Peyer's patch (tissue), 4 donors: ENCODE measurements at regions not wholly inside any gene's neighbourhood (a gene's known extent, or its start where the extent isn't known, plus 50 kb on each side); places are given as distances from the start of the nearest gene placed in this dataset.

Experiments
- DNase-seq, 3 donors: peaks; one replicate each; pipeline ENCODE4 v3.0.0-alpha.2; 2017 to 2019
- H3K27ac ChIP-seq, 4 donors: fragments of 200-600 bp; sonication (generic); one replicate each; pipeline ENCODE4 v1.5.1; 2016 to 2019
- H3K27me3 ChIP-seq, 2 donors: fragments of 200-600 bp; sonication (generic); one replicate each; pipeline ENCODE4 v1.5.1; 2019
- H3K36me3 ChIP-seq, 3 donors: fragments of 200-600 bp; sonication (generic); one replicate each; pipeline ENCODE4 v1.5.1; 2016 to 2019
- H3K4me1 ChIP-seq, 4 donors: fragments of 200-600 bp; sonication (generic); one replicate each; pipeline ENCODE4 v1.5.1; 2016 to 2019
- H3K4me3 ChIP-seq, 4 donors: fragments of 200-600 bp; sonication (generic); 1 replicate in 3 of 4; 2 replicates in 1 of 4; pipeline ENCODE4 v1.5.1; 2016 to 2019; ENCODE audit warnings: mild to moderate bottlenecking in 1 of 4
- H3K9me3 ChIP-seq, 4 donors: fragments of 200-600 bp; sonication (generic); one replicate each; pipeline ENCODE4 v1.5.1; 2016 to 2019; ENCODE audit warnings: mild to moderate bottlenecking in 1 of 4
- POLR2A ChIP-seq, 2 donors: fragments of 450-650 bp; IDR thresholded peaks; one replicate each; pipeline ENCODE4 v1.5.1; 2017; ENCODE audit warnings: antibody characterized with exemption in 2 of 2, mild to moderate bottlenecking in 2 of 2, moderate library complexity in 2 of 2
- TF ChIP-seq, protein P1 (sequence below), 6 experiments: fragments of 450-650 bp in 4 of 6; fragments of 200-600 bp in 2 of 6; sonication (generic) in 1 of 6; IDR thresholded peaks; one replicate each; pipeline ENCODE4 v1.5.1; 2017 to 2019; ENCODE audit warnings: antibody characterized with exemption in 6 of 6, mild to moderate bottlenecking in 3 of 6, moderate library complexity in 1 of 6

DNA sequence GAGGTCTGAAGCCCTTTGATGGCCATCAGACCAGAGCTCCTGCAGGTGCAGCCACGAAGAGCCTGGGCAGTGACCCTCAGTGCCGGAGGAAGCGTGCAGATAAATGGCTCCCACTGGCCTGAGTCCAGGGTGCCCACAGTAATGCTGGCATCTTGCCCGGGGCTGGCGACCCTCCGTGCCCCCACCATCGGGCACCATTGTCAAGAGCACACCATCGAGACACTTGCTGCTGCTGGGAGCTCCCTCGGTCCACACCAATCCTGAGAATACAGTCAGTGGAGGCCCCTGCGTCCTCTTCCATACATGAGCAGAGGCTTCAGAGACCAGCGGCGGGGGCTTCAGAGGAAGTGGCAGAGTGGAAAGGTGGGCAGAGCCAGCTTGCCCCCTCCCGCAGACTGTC is 1448.3 kb downstream of the BRD1 start:
- Histone ChIP-seq H3K9me3 (peaks cover 0 to 3% (median 0%) of the 10 kb centered on the region in 4 donors), H3K27ac (no peak overlapping the region), H3K4me3 (no peak overlapping the region), H3K36me3 (no peaks in the 10 kb centered on the region), H3K27me3 (no peaks in the 10 kb centered on the region), H3K4me1 (no peaks in the 10 kb centered on the region)
- DNase-seq = peak in 1 of 3 donors; percentile 23
- TF ChIP-seq POLR2A (IDR thresholded peaks at IDR 0.05) = no peak
- TF ChIP-seq, protein P1, sequence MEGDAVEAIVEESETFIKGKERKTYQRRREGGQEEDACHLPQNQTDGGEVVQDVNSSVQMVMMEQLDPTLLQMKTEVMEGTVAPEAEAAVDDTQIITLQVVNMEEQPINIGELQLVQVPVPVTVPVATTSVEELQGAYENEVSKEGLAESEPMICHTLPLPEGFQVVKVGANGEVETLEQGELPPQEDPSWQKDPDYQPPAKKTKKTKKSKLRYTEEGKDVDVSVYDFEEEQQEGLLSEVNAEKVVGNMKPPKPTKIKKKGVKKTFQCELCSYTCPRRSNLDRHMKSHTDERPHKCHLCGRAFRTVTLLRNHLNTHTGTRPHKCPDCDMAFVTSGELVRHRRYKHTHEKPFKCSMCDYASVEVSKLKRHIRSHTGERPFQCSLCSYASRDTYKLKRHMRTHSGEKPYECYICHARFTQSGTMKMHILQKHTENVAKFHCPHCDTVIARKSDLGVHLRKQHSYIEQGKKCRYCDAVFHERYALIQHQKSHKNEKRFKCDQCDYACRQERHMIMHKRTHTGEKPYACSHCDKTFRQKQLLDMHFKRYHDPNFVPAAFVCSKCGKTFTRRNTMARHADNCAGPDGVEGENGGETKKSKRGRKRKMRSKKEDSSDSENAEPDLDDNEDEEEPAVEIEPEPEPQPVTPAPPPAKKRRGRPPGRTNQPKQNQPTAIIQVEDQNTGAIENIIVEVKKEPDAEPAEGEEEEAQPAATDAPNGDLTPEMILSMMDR (IDR thresholded peaks at IDR 0.05) = no peak

DNA sequence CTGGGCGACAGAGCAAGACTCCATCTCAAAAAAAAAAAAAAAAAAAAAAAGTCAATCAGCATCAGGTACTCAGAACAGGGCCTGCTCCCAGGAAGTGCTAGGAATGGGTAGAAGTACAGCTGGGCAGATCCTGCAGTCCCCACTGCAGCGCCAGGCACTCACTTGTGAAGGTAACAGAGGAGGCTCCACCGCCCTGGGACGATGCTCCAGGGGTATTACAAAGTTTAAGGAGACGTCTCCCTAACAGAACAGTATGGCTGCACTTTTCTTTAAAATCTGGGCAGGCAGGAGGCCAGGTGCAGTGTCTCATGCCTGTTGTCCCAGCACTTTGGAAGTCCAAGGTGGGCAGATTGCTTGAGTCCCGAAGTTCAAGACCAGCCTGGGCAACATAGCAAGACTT is 1449.0 kb downstream of the BRD1 start:
- TF ChIP-seq, protein P1 (IDR thresholded peaks at IDR 0.05) = no peak
- TF ChIP-seq POLR2A (IDR thresholded peaks at IDR 0.05) = no peak
- H3K4me3 ChIP-seq = no peak overlapping the region
- H3K9me3 ChIP-seq = peaks cover 0 to 3% (median 0%) of the 10 kb centered on the region in 4 donors
- DNase-seq = peak in 1 of 3 donors; percentile 31
- H3K36me3 ChIP-seq = no peaks in the 10 kb centered on the region
- no peaks in the 10 kb centered on the region for H3K27me3 ChIP-seq
- no peaks in the 10 kb centered on the region for H3K4me1 ChIP-seq
- H3K27ac ChIP-seq = no peak overlapping the region

DNA sequence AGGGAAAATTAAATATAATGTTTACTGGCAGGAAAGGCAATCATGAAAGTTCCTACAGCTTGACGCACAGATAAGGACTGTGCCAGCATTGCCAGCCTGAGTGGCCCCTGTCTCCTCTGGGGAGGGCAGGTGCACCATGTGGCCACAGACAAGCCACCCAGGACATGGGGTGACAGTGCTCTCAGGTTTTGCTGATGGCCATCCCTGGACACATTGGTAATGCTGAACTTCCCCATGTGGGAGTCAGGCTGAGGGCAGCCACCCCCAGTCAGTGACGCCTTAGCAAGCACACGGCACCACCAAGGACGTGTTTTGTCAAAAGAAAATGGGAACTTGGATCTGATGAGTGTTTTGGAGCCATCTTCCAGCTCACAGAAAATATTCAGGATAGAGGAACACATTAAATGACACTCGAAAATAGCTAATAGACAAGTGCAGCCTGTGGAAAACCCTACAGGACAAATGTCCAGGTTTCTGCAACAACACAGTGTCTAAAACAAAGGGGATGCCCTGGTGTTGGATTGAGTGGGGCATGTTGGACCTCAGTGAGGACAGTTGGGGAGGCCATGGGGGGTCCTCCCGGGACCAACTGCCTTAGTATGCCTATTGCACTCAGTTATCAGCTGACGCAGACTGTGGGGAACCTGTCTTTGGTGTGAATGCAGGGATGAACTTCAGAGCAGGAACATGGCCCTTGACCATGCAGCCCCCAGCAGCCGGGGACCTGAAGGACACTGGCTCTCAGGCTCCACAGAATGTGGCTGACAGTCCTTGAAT is 1450.5 kb downstream of the BRD1 start:
- no peak overlapping the region for H3K27ac ChIP-seq
- DNase-seq = peak in 1 of 3 donors; percentile 21
- H3K4me1 ChIP-seq = no peaks in the 10 kb centered on the region
- no peaks in the 10 kb centered on the region for H3K27me3 ChIP-seq
- no peak for TF ChIP-seq POLR2A (IDR thresholded peaks at IDR 0.05)
- TF ChIP-seq, protein P1 (IDR thresholded peaks at IDR 0.05) = no peak
- no peak overlapping the region for H3K4me3 ChIP-seq
- peaks cover 0 to 3% (median 0%) of the 10 kb centered on the region in 4 donors for H3K9me3 ChIP-seq
- no peaks in the 10 kb centered on the region for H3K36me3 ChIP-seq

DNA sequence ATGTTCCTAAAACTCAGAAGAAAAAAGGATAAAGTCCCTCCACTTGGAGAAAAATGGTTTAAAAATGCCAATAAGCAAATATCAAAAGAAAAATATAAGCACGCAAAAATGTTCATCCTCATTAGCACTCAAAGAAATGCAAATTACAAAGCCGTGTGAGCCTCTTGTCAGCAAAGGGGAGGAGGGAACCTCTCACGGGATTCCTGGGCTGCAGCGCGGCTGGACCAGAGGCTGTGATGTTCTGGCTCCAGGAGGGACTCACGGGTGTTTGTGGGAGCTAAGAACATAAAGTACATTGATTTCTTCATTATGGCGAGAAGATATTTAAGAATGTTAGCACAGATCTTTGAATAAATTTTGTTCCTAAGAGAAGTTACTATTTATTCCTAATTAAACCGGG is 1451.2 kb downstream of the BRD1 start:
- Histone ChIP-seq H3K9me3 (peaks cover 0 to 3% (median 0%) of the 10 kb centered on the region in 4 donors), H3K27ac (no peak overlapping the region), H3K27me3 (no peaks in the 10 kb centered on the region), H3K36me3 (no peaks in the 10 kb centered on the region), H3K4me1 (no peaks in the 10 kb centered on the region), H3K4me3 (no peak overlapping the region)
- TF ChIP-seq POLR2A (IDR thresholded peaks at IDR 0.05) = no peak
- TF ChIP-seq, protein P1 (IDR thresholded peaks at IDR 0.05) = no peak
- no peak for DNase-seq

DNA sequence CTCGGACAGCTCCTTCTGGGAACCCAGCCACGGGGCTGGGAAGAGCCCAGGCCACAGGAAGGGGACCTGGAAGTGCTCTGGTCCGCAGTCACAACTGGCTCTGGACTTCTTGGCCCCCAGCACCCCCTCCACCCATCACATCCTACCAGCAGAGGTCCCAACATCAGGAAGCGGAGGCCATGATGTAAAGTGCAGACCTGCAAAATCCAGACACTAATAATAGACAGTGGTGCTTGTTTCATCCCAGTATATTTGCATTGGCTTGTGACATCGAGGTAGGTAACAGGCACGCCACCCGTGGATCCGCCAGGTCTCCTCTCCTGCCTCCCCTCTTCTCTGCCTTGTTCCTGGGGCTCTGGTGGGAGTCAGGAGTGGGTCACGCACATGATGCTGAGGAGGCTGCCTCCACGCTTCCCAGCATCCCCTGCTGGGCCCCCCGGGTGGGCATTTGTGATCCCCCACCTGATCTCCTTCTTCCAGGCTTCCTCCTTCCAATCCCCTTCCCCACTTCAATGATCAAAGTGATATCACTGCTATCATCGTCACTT is 1454.0 kb downstream of the BRD1 start:
- TF ChIP-seq POLR2A (IDR thresholded peaks at IDR 0.05) = no peak
- no peaks in the 10 kb centered on the region for H3K9me3 ChIP-seq

DNA sequence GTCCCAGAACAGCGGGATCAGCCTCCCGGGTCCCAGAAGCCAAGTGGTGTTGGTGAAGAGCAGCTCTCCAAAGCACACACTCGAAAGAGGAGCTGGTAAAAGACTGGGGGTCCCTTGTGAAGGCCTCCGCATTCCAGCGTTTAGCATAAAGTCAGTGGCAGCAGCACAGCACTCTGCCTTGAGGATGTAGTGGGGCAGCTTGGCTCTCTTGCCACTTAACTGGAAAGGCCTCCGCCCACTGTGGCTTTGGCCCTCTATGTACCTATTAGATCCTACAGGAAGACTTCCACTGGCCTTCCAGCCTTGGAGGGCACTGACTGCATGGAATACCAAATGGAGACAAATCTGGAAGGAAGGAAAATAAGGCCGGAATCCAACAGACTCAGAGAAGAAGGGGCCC is 1455.3 kb downstream of the BRD1 start:
- Histone ChIP-seq H3K9me3 (no peaks in the 10 kb centered on the region), H3K36me3 (no peaks in the 10 kb centered on the region), H3K4me1 (peaks cover 0 to 12% (median 0%) of the 10 kb centered on the region in 4 donors), H3K27ac (no peak overlapping the region), H3K4me3 (no peak overlapping the region), H3K27me3 (no peaks in the 10 kb centered on the region)
- peak in 1 of 3 donors; percentile 27 for DNase-seq
- no peak for TF ChIP-seq POLR2A (IDR thresholded peaks at IDR 0.05)
- TF ChIP-seq, protein P1 (IDR thresholded peaks at IDR 0.05) = no peak

More for the DNA sequence above, 1454.0 kb downstream of the BRD1 start:
- Histone ChIP-seq H3K4me3 (no peak overlapping the region), H3K36me3 (no peaks in the 10 kb centered on the region), H3K27ac (no peak overlapping the region), H3K4me1 (peaks cover 0 to 12% (median 0%) of the 10 kb centered on the region in 4 donors), H3K27me3 (no peaks in the 10 kb centered on the region)
- peak in 1 of 3 donors; percentile 24 for DNase-seq
